ENCODE measurements at regions not wholly inside any gene's neighbourhood (a gene's known extent, or its start where the extent isn't known, plus 50 kb on each side); places are given as distances from the start of the nearest gene placed in this dataset.
"Not testable (repeated sequence)": the region's sequence is repeated elsewhere in the genome, so short reads cannot be mapped to it uniquely, and the experiment has no call there.

DNA sequence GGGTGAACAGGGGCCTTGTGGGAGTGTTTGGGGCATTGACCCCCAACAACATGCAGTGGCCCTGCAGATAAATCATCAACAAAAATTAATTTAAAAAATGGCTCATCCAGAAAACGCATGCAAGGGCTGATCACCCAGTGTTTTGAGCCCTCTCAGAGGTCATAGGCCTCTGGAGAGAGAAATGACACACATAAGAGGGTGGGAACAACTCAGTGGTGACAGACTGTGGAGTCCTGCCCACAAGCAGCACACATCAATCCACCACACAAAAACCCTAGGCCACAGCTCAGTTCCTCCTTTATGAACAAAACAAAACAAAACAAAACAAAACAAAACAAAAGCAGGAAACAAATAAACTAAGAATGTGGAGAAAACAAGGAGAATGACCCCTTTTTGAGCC is 351.7 kb upstream of the SPHKAP start:
- ATAC-seq (no peak), DNase-seq (ENCODE audit: low spot score) (no peak)

GRCh38 chr2:228532233-228532632 is 350.7 kb upstream of the SPHKAP start:
- ATAC-seq, result no peak
- no peak for DNase-seq (ENCODE audit: low spot score)

DNA sequence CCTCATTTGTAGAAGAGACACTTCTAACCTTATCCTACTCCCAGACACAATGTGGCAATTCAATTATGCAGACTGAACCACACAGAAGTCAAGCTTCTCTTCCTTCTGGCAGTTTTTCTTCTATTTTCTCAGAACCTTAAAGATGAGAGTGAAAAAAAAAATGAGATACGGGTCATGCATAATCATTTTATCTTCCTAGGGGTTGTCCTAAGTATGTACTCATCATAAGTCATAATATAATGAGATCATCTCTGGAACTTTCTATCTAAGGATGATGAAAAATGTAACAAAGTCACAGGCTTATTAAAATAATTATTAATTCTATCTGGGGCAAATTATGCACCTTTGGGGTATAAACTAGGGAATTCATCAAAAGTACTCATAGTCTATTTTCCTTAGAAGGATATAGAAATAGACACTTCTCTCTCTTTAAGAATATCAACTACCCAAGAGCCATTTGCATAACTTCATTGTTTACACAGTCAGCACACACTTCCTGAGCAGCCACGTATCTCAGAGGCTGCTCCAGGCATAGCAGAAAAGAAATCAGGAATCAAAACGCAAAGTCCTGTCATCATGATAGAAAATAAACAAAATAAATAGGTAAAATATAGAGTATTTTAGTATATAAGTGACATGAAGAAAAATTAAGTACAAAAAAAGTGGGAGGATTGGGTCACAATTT is 345.9 kb upstream of the SPHKAP start:
- no peak for ATAC-seq
- no peak for DNase-seq (ENCODE audit: low spot score)

DNA sequence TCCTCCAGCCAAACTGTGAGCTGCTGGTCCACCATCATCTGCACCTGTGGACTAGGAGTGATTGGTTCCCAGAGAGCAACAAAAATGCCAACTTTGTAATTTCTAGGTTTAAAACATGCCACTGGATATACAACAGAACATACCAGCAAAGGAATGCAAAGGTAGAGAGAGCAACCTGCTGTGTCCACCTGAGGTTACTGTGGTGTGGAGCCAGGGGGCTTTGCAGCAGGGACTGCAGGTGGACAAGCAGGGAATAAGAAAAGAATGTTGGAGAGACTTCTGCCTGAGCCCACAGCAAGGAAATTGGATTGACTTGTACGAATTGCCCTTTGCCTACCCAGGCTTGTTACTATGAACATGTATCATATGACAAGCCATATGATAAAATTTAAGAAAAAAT is 345.2 kb upstream of the SPHKAP start:
- DNase-seq (ENCODE audit: low spot score) (no peak), ATAC-seq (no peak)

DNA sequence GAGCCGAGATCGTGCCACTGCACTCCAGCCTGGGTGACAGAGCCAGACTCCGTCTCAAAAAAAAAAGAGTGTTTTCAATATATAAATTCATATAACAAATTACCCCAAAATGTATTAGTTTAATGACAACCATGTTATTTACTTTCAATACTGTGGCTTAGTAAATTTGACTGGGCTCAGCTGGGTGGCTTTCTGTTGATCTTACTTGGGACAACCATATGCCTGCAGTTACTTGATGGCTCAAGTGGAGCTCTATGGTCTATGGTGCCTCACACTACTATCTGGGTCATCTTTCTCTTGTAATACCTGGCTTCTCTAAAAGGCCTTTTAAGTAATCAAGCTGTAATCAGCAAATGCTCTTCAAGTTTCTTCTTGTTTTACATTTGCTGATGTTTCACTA is 341.5 kb upstream of the SPHKAP start:
- DNase-seq (ENCODE audit: low spot score) (no peak), ATAC-seq (no peak)

GRCh38 chr2:228522276-228522675 is 340.8 kb upstream of the SPHKAP start:
- ATAC-seq (no peak), DNase-seq (ENCODE audit: low spot score) (no peak)

GRCh38 chr2:228519561-228519960 is 338.1 kb upstream of the SPHKAP start:
- ATAC-seq (no peak), DNase-seq (ENCODE audit: low spot score) (no peak)

DNA sequence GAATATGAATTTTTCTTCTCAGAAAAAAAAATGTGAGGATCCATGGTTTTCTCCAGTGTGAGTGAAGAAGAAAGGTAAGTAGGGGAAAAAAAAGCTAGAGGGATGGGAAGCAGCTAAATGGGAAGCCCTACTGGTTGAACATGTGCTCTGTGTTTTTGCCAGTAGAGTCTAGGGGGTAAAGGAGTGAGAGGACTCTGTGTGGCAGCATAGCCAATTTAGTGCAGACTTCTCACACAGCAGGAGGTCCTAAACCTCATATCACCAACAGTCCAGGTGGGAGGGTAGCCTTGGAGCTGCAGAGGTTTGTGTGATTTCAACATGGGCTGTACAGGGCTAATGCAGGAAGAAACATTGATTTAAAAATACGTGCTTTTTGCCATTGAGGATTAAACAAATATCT is 334.5 kb upstream of the SPHKAP start:
- ATAC-seq (no peak), DNase-seq (ENCODE audit: low spot score) (no peak)

DNA sequence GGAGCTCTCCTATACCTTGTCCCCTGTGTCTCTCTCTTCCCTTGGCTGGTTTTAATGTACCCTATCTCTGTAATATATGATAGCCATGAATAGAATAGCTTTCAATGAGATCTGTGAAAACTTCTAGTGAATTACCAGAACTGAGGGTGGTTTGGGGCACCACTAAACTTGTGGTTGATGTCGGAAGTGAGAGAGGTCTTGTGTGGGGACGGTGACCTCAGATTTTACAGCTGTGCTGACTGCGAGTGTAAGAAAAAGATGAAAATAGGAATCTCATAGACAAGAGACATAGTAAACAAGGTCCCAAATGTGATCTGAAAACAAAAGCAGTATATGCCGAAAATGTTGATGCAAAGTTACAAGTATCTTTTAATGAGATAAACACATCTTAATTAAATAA is 332.0 kb upstream of the SPHKAP start:
- ATAC-seq; DNase-seq (ENCODE audit: low spot score): not testable (repeated sequence)

DNA sequence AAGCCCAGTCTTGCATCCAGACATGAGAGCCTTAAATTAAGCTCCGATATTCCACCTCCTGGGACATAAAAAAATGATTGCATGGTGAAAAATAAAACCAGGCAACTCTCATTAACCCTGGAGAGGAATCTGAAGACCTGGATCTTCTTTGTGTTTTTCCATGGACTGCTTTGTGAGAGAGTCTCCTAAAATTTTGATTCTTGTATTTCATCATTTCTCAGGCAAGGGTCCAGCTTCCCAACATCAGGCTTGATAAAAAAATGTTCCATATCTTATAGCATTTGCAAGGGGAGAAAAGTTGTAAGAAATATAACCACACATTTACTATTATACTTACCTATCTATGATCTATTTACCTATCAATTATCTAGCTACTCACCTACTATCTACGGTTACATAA is 327.5 kb upstream of the SPHKAP start:
- no peak for ATAC-seq
- DNase-seq (ENCODE audit: low spot score), result no peak

GRCh38 chr2:228507870-228508269 is 326.4 kb upstream of the SPHKAP start:
- DNase-seq (ENCODE audit: low spot score), result no peak
- no peak for ATAC-seq

DNA sequence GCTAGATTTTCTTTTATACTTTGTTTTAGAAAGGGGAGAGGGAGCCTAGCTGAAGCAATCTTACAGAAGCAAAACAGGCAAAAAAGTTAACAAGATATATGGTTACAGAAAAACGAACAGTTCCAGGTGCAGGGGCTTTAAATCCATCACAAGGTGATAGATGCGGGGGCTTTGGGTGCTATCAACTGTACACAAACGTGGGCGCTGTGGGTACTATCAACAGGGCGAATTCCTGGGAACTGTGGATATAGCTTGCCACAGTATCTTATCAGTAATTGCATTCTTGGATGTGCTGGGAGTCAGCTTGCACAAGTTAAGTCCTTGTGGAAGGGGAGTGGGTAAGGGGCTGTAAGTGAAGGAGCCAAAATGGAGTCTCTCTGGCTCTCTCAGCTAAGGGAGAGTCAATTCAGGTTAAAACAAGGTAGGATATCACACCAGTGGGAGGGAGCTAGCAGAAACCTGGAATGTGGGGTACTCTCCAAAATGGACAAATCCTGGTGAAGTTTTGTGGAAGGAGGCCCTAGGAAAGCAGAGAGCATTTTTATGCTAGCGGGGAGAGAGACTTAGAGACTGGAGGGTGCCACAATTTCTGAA is 325.8 kb upstream of the SPHKAP start:
- DNase-seq (ENCODE audit: low spot score) (no peak), ATAC-seq (no peak)

DNA sequence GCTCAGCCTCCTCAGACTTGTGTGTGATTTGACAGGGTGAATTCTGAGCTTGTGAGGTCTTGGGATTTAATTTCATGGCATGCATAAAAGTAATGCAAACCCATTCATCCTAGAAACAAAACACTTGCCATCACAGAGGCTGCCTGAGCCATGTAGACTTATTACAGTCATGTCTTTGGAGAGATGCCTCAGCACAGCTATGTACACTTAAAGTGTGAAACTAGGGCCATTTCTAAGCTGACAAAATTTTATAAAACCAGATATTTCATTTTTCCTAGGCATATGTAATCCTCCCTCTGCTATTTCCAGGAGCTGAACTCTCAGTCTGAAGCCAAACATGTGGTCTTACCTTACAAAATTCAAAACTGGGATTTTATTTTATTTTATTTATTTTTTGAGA is 322.2 kb upstream of the SPHKAP start:
- DNase-seq (ENCODE audit: low spot score), result no peak
- no peak for ATAC-seq

DNA sequence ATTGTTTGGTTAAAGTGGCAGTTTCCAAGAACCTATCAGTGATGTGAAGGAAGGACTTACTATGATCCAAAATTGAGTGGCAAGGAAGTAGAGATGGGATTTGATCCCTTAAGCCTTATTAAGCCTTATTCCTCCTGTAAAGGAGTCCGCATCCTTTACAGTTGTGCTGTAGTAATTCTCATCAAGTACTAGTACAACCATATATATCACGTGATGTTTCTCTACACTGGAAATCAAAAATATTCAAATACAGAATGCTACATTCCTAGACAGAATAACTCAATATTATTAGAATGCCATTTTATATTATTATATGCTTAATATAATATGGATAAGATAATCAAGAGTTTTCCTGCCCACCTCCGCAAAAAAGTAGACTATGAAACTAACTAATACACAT is 312.4 kb upstream of the SPHKAP start:
- ATAC-seq (no peak), DNase-seq (ENCODE audit: low spot score) (no peak)

DNA sequence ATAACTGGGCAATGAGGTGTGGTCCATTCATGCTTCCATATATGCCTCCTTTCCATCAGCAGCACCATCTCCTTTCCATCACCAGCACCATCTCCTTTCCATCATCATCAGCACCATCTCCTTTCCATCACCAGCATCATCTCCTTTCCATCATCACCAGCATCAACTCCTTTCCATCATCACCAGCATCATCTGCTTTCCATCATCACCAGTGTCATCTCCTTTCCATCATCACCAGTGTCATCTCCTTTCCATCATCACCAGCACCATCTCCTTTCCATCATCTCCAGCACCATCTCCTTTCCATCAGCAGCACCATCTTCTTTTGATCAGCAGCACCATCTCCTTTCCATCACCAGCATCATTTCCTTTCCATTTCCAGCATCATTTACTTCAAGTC is 297.5 kb upstream of the SPHKAP start:
- no peak for DNase-seq (ENCODE audit: low spot score)
- ATAC-seq, result no peak

DNA sequence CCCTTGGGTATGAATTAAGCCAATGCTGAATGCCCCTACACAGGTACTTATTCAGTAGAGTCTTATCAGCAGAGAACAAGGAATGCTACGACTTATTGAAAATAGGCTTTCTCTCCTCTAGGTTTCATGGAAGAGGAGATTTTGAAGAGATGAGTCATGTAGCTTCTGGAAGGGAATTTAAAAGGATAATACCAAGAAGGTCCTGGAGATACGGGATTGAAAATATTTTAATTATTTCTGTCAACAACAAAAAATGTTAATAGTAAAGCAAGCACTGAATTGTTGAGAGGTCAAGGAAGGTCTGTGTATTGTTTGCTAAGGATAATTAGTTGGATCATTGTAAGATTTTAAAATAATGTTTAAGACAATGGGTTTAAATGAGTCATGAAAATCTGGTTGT is 293.0 kb upstream of the SPHKAP start:
- ATAC-seq, result no peak
- no peak for DNase-seq (ENCODE audit: low spot score)

- DNase-seq (ENCODE audit: low spot score) (no peak), ATAC-seq (no peak)
These were observed 288.2 kb upstream of the SPHKAP start for GRCh38 chr2:228469721-228470120.

GRCh38 chr2:228466851-228467250 is 285.4 kb upstream of the SPHKAP start:
- no peak for ATAC-seq
- DNase-seq (ENCODE audit: low spot score), result no peak

- DNase-seq (ENCODE audit: low spot score) (no peak), ATAC-seq (no peak)
These were observed 283.9 kb upstream of the SPHKAP start for GRCh38 chr2:228465408-228465807.

DNA sequence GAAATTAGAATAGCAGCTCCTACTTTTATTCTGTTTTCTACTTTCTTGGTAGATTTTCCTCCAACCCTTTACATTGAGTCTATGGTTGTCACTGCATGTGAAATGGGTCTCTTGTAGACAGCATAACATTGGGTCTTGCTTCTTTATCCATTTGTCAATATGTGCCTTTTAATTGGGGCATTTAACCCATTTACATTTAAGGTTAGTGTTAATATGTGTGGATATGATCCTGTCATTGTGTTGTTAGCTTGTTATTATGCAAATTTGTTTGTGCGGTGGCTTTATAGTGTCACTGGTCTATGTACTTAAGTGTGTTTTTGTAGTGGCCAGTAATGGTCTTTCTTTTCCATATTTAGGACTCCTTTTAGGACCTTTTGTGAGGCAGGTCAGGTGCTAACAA is 276.9 kb upstream of the SPHKAP start:
- DNase-seq (ENCODE audit: low spot score) (no peak), ATAC-seq (no peak)

DNA sequence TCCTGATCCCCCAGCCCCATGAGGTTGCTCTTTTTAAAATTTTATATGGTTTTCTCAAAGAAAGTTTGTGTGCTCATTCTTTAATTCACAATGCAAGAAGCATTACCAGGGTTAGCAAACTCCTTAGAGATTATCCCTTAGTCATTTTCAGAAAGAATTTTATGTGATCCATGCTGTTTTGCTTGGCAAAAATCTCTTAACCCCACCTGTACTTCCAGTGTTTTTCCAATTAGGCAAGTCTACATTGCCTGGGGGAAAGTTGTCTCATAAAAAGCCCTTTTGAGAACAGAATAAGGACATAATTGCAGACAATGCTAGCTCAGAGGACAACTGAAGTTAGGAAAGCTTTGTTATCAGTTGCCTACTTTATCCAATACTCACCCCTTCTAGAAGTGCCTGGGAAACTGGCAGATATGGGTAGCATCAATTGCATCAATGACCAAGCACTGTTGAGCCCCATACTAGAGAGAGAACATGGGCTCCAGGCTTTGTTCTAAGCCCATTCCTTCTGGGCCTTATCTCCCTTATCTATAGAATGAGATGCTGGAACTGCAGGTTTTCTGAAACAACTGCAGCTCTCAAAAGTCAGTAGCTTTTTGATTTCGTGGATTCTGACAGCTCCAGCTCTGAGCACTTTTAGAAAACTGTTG is 265.9 kb upstream of the SPHKAP start:
- no peak for ATAC-seq
- no peak for DNase-seq (ENCODE audit: low spot score)

- ATAC-seq, result no peak
- DNase-seq (ENCODE audit: low spot score), result no peak
These were observed 265.2 kb upstream of the SPHKAP start for GRCh38 chr2:228446734-228447133.

DNA sequence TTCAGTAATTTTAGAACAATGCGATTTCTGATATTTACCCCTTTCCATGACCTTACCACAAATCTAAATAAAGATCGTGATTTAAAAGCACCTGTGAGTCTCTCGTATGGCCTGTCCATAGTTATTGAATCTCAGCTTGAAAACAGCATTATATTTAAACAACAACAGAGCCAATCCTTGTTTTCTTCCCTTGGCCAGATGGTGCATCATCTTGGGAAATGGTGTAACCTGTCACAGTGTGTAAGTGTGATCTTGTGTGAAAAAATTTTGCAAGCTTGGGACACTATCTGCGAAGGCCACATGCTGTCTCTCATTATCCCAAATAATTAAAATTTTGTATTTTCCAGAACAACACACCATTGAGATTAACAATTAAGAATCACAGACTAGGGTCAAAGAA is 262.7 kb upstream of the SPHKAP start:
- no peak for DNase-seq (ENCODE audit: low spot score)
- no peak for ATAC-seq

All from left lobe of liver (tissue), 2 donors.